ENCODE measurements at regions not wholly inside any gene's neighbourhood (a gene's known extent, or its start where the extent isn't known, plus 50 kb on each side); places are given as distances from the start of the nearest gene placed in this dataset.

DNA sequence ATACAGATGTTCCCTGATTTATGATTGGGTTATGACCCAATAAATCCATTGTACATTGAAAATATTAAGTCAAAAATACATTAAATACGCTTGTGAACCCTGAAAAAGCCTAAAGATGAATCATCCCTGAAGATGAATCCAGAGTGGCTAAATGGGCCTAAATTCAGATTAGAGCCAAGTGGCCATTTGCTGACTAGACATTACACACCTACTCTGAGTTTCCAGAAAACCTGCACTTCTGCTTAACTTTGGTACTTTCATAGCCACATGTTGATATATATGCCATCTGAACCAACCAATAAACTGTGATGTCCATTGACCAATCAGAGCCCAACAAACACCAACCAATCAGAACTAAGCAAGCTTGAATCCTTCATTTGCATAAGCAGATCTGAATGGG lies 106.9 kb downstream of the WT1 start:
- Histone ChIP-seq H3K36me3 (ENCODE audit: control insufficient read depth, insufficient read depth, low read length) (no peaks in the 10 kb centered on the region), H3K27me3 (ENCODE audit: control insufficient read depth, insufficient read depth, low read length) (no peaks in the 10 kb centered on the region), H3K4me3 (ENCODE audit: low read depth, low read length) (no peak overlapping the region)
- TF ChIP-seq, protein P1, sequence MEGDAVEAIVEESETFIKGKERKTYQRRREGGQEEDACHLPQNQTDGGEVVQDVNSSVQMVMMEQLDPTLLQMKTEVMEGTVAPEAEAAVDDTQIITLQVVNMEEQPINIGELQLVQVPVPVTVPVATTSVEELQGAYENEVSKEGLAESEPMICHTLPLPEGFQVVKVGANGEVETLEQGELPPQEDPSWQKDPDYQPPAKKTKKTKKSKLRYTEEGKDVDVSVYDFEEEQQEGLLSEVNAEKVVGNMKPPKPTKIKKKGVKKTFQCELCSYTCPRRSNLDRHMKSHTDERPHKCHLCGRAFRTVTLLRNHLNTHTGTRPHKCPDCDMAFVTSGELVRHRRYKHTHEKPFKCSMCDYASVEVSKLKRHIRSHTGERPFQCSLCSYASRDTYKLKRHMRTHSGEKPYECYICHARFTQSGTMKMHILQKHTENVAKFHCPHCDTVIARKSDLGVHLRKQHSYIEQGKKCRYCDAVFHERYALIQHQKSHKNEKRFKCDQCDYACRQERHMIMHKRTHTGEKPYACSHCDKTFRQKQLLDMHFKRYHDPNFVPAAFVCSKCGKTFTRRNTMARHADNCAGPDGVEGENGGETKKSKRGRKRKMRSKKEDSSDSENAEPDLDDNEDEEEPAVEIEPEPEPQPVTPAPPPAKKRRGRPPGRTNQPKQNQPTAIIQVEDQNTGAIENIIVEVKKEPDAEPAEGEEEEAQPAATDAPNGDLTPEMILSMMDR (IDR thresholded peaks at IDR 0.05; ENCODE audit: insufficient read depth, low read length, severe bottlenecking): no peak
- DNase-seq (ENCODE audit: low read depth): no peak
- no peak for FAIRE-seq

GRCh38 chr11:32331098-32331497 lies 104.2 kb downstream of the WT1 start:
- Histone ChIP-seq H3K27me3 (ENCODE audit: control insufficient read depth, insufficient read depth, low read length) (no peaks in the 10 kb centered on the region), H3K36me3 (ENCODE audit: control insufficient read depth, insufficient read depth, low read length) (no peaks in the 10 kb centered on the region), H3K4me3 (ENCODE audit: low read depth, low read length) (no peak overlapping the region)
- FAIRE-seq (no peak), DNase-seq (ENCODE audit: low read depth) (no peak)
- TF ChIP-seq, protein P1 (IDR thresholded peaks at IDR 0.05; ENCODE audit: insufficient read depth, low read length, severe bottlenecking): no peak

GRCh38 chr11:32331792-32332191 lies 103.5 kb downstream of the WT1 start:
- Histone ChIP-seq H3K36me3 (ENCODE audit: control insufficient read depth, insufficient read depth, low read length) (no peaks in the 10 kb centered on the region), H3K4me3 (ENCODE audit: low read depth, low read length) (no peak overlapping the region), H3K27me3 (ENCODE audit: control insufficient read depth, insufficient read depth, low read length) (no peaks in the 10 kb centered on the region)
- DNase-seq (ENCODE audit: low read depth) (no peak), FAIRE-seq (no peak)
- TF ChIP-seq, protein P1 (IDR thresholded peaks at IDR 0.05; ENCODE audit: insufficient read depth, low read length, severe bottlenecking): no peak

GRCh38 chr11:32332990-32333319 lies 102.4 kb downstream of the WT1 start:
- Histone ChIP-seq H3K4me3 (ENCODE audit: low read depth, low read length) (no peak overlapping the region), H3K36me3 (ENCODE audit: control insufficient read depth, insufficient read depth, low read length) (no peaks in the 10 kb centered on the region), H3K27me3 (ENCODE audit: control insufficient read depth, insufficient read depth, low read length) (no peaks in the 10 kb centered on the region)
- TF ChIP-seq, protein P1 (IDR thresholded peaks at IDR 0.05; ENCODE audit: insufficient read depth, low read length, severe bottlenecking): no peak
- no peak for FAIRE-seq
- DNase-seq (ENCODE audit: low read depth): no peak

- peak overlapping the region; percentile 19 for H3K4me3 ChIP-seq (ENCODE audit: low read depth, low read length)
- DNase-seq (ENCODE audit: low read depth) (peak; percentile 36), FAIRE-seq (no peak)
- H3K36me3 ChIP-seq (ENCODE audit: control insufficient read depth, insufficient read depth, low read length): no peaks in the 10 kb centered on the region
- H3K27me3 ChIP-seq (ENCODE audit: control insufficient read depth, insufficient read depth, low read length): no peaks in the 10 kb centered on the region
- TF ChIP-seq, protein P1 (IDR thresholded peaks at IDR 0.05; ENCODE audit: insufficient read depth, low read length, severe bottlenecking): peak; percentile 47
Observed at GRCh38 chr11:32333320-32333991, 101.9 kb downstream of the WT1 start.

- H3K36me3 ChIP-seq (ENCODE audit: control insufficient read depth, insufficient read depth, low read length): no peaks in the 10 kb centered on the region
- DNase-seq (ENCODE audit: low read depth): no peak
- TF ChIP-seq, protein P1 (IDR thresholded peaks at IDR 0.05; ENCODE audit: insufficient read depth, low read length, severe bottlenecking): peak; percentile 21
- no peak overlapping the region for H3K4me3 ChIP-seq (ENCODE audit: low read depth, low read length)
- FAIRE-seq: no peak
- no peaks in the 10 kb centered on the region for H3K27me3 ChIP-seq (ENCODE audit: control insufficient read depth, insufficient read depth, low read length)
Observed at GRCh38 chr11:32334822-32335221, 100.5 kb downstream of the WT1 start.

All from bronchial epithelial cell (primary cell).